SK-N-MC (cell line): ENCODE measurements at regions not wholly inside any gene's neighbourhood (a gene's known extent, or its start where the extent isn't known, plus 50 kb on each side); places are given as distances from the start of the nearest gene placed in this dataset.

Experiments
- EZH2 ChIP-seq: fragments of 200-600 bp; sonication (generic); IDR thresholded peaks from one replicate; pipeline ENCODE4 v1.6.1; 2017; ENCODE audit warnings: antibody characterized with exemption
- FOXP2 ChIP-seq: optimal IDR thresholded peaks from 2 replicates; pipeline ENCODE3; 2011; ENCODE audit warnings: mild to moderate bottlenecking, moderate library complexity; ENCODE audit not compliant: insufficient read depth; ENCODE audit errors: extremely low read length, control extremely low read depth
- POLR2AphosphoS5 ChIP-seq: IDR thresholded peaks from 2 replicates; pipeline ENCODE4 v1.6.1; 2012; ENCODE audit warnings: mild to moderate bottlenecking, low read depth, low read length, borderline replicate concordance

DNA sequence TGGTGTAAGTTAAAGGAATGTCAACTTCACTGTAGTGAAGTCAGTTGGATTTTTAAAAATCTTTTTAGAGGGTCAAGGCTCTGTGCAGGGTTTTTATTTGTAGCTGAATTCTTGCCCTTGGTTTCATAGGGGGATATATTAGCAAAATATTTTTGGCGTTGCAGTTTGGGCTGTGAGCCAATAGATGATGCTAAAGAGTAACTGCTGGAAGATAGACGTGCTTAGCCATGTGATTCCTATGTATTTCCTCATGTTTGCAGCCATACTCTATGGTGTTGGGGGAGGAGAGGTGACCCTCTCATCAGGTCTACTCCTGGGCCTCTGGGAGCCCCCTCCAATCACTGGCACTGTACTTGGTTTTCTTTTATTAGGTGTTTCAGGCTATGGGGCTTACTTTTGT, 246.7 kb upstream of the ARHGAP24 start:
- TF ChIP-seq POLR2AphosphoS5 (no peak), EZH2 (no peak), FOXP2 (no peak)
